ENCODE measurements at regions not wholly inside any gene's neighbourhood (a gene's known extent, or its start where the extent isn't known, plus 50 kb on each side); places are given as distances from the start of the nearest gene placed in this dataset.

GRCh38 chr1:229762891-229763290 is 136.8 kb downstream of the URB2 start:
- no peak for DNase-seq

DNA sequence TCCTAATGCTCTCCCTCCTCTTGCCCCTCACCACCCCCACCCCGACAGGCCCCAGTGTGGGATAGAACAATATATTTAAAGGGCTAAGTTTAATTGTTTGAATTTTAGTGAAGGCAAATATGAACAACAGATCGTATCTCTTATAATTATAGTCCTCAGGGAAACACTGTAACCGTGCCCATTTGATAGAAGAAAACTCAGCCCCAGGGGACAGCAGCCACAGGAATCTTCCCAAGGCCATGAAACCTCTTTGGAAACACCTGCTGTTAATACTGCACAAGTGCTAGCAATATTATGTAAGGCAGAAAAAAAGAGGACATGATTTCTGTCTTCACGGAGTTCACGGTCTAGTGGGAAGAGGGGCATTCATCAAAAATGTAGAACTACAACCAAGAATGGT is 142.2 kb downstream of the URB2 start:
- DNase-seq = no peak

GRCh38 chr1:229769006-229769405 is 143.0 kb downstream of the URB2 start:
- DNase-seq = no peak

GRCh38 chr1:229769809-229770208 is 143.8 kb downstream of the URB2 start:
- no peak for DNase-seq

DNA sequence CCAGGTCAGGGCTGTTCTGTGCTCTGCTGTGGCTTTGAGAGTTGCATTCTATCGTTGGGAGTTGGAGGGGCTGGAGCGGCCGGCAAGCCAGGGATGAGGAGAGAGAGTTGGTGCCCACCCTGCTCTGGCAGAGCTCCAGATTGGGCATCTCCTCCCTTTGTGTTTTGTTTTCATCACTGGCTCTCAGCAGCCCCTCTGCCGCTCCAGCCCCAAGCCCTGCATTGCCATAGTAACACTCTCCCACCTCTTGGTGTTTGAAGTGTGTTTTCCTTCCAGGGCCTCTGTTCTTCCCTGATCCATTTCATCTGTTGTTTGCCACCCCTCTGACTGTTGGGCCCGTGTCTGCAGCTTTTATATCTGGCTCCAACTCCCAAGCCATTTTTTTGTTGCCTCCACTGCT is 152.7 kb downstream of the URB2 start:
- no peak for DNase-seq

DNA sequence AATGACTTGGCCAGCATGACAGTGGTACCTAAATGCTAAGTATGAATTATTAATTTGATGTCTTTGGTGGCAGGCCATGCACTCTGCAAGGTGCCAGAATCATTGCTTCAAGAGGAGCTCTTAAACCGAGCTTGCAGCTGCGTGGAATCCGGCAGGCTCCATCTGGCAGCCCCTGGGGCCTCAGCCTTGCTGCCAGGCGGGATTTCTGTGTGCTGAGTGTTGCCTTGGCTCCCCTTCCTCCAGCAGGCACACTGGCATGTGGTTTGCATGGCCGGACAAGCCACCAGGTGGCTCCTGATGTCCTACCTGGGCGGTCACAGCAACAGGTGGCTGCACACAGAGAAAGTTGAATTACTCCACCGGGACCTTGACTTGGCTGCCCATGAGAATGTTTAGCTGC is 155.4 kb downstream of the URB2 start:
- DNase-seq = no peak

DNA sequence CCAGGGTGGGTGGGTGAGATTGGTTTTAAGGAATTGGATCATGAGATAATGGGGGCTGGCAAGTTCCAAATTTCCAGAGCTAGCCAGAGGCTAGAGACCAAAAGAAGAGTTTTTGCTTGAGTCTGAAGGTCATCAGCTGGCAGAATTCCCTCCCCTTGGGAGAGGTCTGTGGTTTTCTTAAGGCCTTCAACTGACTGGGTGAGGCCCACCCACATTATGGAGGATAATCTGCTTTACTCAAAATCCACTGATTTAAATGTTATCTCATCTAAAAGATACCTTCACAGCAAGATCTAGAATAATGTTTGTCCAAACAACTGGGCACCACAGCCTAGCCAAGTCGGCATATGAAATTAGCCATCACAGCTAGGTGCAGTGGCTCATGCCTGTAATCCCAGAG is 156.4 kb downstream of the URB2 start:
- DNase-seq = no peak

GRCh38 chr1:229784834-229785233 is 158.8 kb downstream of the URB2 start:
- DNase-seq = no peak

DNA sequence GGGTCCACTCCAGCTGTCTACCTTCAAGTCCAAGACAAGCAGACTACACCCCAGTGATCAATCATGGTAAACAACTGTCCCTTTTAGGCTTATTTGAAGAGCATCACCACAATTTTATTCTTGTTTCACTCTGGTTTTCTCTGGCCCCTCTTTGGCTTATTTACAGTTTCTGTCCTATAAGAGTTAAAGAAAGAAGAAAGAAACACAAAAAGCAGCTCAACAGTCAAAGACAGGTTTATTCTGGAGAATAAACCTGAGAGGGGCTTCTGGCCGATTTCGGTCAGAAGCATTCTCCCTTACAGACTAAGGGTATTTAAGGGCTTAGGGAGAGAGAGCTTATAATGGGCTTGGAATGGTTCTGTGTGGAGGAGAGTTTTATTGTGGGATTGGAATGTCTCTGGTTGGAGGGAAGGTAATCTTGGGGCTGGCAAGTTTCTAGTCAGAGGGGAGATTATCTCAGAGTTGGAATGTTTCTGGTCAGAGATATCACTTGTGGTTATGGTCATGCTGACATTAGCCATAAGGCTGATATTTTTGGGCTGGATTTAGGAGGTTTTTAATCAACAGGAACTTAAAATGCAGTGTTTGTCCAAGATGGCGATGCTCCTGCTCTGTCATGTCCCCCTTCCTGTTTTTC is 161.0 kb downstream of the URB2 start:
- no peak for DNase-seq

DNA sequence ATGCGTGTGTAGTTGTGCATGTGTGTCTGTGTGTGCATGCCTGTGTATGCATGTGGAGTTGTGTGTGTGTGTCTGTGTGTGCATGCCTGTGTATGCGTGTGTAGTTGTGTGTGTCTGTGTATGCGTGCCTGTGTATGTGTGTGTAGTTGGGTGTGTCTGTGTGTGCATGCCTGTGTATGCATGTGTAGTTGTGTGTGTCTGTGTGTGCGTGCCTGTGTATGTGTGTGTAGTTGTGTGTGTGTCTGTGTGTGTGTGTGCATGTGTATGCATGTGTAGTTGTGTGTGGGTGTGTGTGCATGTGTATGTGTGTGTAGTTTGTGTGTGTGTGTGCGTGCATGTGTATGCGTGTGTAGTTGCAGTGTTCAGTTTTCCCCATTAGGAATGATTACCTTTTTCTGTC is 162.0 kb downstream of the URB2 start:
- no peak for DNase-seq

DNA sequence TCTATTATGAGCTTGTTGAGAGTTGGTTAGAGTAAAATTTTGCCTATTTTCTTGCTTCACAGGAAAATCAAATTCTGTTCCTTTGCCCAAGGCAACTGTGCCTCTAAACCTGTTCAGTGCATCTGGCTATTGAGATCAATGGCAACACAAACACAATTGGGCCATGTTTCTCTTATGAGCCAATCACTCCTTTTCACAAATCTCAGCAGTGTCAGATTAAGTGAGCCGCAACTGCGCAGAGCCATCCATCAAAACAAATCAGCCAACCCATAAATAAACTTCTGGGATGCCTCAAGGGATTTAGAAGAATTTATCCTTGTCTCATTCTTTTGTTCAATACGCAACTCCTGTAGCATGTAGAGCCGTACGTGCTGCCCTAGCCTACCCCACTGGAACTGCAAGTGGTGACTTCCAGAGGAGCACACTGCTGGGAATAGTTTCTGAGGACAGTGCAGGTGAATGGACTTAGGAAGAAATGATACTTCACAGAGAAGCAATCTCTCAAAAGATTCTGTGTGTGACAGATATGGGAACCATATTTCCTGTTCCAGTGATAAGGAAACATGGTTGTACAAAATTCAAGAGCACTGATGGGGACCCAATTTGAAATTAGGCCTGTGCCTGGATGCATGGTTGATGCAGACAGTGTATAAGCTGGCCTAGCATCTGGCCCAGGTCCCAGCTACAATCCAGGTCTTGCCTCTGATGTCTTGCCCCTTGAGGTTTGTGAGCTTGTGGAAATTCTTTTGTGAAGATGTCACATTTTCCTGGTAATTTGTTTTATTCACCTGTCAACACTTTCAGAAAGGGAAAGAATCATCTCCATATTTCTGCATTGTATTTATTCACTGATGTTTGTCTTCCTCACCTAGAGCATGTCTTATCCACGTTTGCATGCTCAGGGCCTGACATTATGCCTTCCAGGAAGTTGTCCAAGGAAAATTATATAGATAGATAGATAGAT is 166.2 kb downstream of the URB2 start:
- DNase-seq = no peak

DNA sequence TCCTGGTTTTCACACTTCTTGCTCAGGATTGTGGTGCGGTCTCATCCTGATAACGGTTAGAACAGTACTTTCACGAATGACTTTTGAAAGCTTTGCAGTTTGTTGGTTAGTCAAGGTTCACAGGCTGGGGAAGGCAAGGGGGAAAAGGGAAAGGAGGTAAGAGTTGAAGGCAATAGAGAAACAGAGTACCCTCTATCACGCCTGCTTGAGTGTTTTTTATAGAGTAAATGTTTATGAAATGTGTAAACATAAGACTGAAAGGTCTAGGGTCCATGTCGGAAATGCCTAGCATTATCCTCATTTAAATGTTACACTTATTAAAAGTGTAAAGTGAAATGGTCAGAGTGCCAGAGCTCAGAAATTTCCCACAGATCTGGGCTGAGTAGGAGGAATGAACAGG is 167.4 kb downstream of the URB2 start:
- no peak for DNase-seq

DNA sequence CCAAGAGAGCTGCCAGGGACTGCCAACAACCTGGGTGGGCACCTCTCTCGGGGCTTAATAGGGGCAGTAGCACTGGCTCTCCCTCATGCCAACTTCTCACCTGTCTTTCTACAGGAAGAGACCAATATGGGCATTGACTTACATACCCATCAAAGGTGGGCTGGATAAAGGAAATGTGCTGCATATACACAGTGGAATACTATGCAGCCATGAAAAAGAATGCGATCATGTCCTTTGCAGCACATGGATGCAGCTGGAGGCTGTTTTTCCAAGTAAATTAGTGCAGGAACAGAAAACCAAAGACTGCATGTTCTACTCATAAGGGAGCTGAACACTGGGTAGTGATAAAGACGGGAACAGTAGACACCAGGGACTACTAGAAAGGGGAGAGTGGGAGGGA is 172.5 kb downstream of the URB2 start:
- DNase-seq = no peak

DNA sequence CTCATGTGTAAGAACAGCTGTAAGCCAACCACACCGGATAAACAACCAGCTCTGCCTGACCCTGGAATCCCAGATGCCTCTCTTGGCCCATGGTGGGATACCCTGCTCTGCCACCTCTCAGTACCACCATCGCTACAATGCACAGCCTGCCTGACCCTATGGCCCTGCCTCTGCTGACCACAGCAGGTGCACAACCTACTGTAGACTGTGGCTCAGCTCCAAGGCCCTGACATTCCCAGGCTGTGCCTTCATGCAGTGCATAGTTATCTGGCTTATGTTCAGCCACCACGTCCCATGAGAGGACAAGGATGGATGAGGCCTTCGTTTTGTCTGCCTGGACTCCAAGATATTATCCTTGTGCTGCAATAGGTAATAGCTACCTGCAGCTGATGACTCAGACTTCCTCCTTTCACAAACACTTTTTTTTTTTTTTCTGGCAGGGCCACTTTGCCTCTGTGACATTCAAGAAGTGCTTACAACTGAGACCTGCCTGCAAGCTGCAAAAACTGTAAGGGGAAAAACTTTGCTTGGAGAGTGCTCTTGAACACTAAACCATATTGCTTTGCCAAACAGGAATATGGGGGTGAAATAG is 177.7 kb downstream of the URB2 start:
- no peak for DNase-seq

GRCh38 chr1:229808272-229808671 is 182.2 kb downstream of the URB2 start:
- DNase-seq = no peak

- no peak for DNase-seq
Measured at GRCh38 chr1:229810140-229810539, 184.1 kb downstream of the URB2 start.

- DNase-seq = no peak
Measured at GRCh38 chr1:229810961-229811360, 184.9 kb downstream of the URB2 start.

DNA sequence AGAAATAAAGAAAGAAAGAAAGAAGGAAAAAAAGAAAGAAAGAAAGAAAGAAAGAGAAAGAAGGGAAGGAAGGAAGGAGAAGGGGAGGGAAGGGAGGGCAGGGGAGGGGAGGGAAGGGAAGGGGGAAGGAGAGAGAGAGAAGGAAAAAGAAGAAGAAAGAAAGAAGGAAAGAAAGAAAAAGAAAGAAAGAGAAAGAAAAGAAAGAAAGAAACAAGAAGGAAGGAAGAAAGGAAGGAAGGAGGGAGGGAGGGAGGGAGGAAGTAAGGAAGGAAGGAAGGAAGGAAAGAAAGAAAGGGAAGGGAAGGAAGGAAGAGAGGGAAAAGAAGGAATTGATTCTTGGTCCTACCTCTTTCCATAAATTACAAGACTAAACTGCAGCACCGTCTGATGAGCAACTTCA is 186.1 kb downstream of the URB2 start:
- no peak for DNase-seq

- DNase-seq = no peak
Measured at GRCh38 chr1:229812693-229813092, 186.6 kb downstream of the URB2 start.

DNA sequence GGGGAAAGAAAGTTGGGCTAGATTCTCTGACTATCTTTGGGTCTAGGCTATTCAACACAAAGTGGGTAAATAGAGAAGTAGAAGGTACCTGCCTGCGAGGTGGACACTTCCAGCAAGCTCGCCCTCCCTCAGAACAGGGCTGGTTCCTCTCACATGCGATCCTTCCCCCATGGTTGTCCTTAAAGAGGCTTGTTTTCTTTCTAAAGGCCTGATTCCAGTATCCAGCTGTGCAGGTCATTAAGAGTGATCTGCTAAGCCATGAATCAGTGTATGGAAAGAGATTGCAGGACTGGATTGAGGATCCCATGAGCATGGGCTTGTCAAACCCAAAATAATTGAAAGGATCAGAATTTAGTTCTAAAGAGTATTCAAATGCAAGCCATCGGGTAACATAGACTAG is 189.0 kb downstream of the URB2 start:
- no peak for DNase-seq

GRCh38 chr1:229815961-229816360 is 189.9 kb downstream of the URB2 start:
- DNase-seq = no peak

GRCh38 chr1:229817936-229818335 is 191.9 kb downstream of the URB2 start:
- DNase-seq = no peak

GRCh38 chr1:229819091-229819490 is 193.0 kb downstream of the URB2 start:
- no peak for DNase-seq

DNA sequence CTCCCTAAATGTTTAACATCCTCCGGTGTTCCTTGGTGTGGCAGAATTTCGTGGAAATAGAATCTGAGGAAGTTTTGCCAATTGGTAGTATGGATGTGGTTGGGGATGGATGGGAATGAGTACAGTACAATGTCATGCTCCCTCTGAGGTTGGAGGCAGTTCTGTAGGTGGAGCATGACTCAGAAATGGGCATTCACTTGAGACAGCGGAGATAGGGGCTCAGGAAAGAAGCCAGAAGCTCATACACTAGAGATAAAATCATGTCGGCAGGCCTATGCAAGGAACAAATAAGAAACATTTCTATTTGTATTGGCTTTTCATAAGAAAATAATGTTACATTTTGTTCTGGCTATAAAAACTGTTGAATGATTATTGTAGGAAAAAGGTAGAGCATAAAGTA is 196.0 kb downstream of the URB2 start:
- DNase-seq = no peak

Measured in activated CD4-positive, alpha-beta T cell treated with anti-CD3 and anti-CD28 coated beads, Interleukin-2, amount 50 U/mL, for 16 hours (primary cell).